ENCODE measurements at regions not wholly inside any gene's neighbourhood (a gene's known extent, or its start where the extent isn't known, plus 50 kb on each side); places are given as distances from the start of the nearest gene placed in this dataset.

GRCh38 chr22:34116126-34116525 is 195.8 kb upstream of the LARGE1 start:
- no peak for FAIRE-seq
- ChIA-PET POLR2A (no interaction called here), CTCF (no interaction called here)
- DNase-seq (ENCODE audit: low read depth in 1 of 2, low spot score in 1 of 2) = no peak
- Histone ChIP-seq H3K4me1 (no peaks in the 10 kb centered on the region), H3K4me3 (no peak overlapping the region), H3K4me2 (no peak overlapping the region), H3K9me3 (no peaks in the 10 kb centered on the region), H3K27ac (no peak overlapping the region)
- no peak for TF ChIP-seq KDM1A (IDR thresholded peaks at IDR 0.05; ENCODE audit: low read depth)
- TF ChIP-seq MAX (IDR thresholded peaks at IDR 0.05) = no peak
- no peak for TF ChIP-seq NPAS2 (CRISPR knock-in tag; IDR thresholded peaks at IDR 0.05; ENCODE audit: borderline replicate concordance)
- TF ChIP-seq CHD2 (IDR thresholded peaks at IDR 0.05; ENCODE audit: low read length, partially characterized antibody) = no peak
- TF ChIP-seq RARB (CRISPR knock-in tag; IDR thresholded peaks at IDR 0.05) = no peak
- TF ChIP-seq PBX3 (IDR thresholded peaks at IDR 0.05) = no peak
- no peak for TF ChIP-seq HOXB13 (CRISPR knock-in tag; IDR thresholded peaks at IDR 0.05; ENCODE audit: low read depth)
- no peak for TF ChIP-seq POLR2AphosphoS2 (conservative IDR thresholded peaks at IDR 0.05; ENCODE audit: low read length)
- no peak for TF ChIP-seq MAFK (IDR thresholded peaks at IDR 0.05; ENCODE audit: partially characterized antibody)
- no peak for TF ChIP-seq ZC3H11A (IDR thresholded peaks at IDR 0.05)
- TF ChIP-seq HDAC2 (IDR thresholded peaks at IDR 0.05) = no peak
- TF ChIP-seq CHD4 (IDR thresholded peaks at IDR 0.05; ENCODE audit: borderline replicate concordance) = no peak
- TF ChIP-seq, protein P1, sequence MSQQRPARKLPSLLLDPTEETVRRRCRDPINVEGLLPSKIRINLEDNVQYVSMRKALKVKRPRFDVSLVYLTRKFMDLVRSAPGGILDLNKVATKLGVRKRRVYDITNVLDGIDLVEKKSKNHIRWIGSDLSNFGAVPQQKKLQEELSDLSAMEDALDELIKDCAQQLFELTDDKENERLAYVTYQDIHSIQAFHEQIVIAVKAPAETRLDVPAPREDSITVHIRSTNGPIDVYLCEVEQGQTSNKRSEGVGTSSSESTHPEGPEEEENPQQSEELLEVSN (IDR thresholded peaks at IDR 0.05; ENCODE audit: borderline replicate concordance, low read depth) = no peak
- TF ChIP-seq HEYL (CRISPR knock-in tag; IDR thresholded peaks at IDR 0.05) = no peak
- TF ChIP-seq EP300 (IDR thresholded peaks at IDR 0.05) = no peak
- TF ChIP-seq POLR2A (IDR thresholded peaks at IDR 0.05; ENCODE audit: low read length) = no peak
- TF ChIP-seq HMGXB4 (CRISPR knock-in tag; IDR thresholded peaks at IDR 0.05; ENCODE audit: borderline replicate concordance) = no peak
- TF ChIP-seq ELK1 (IDR thresholded peaks at IDR 0.05; ENCODE audit: low read depth, low read length) = no peak
- ATAC-seq = no peak

- no peak for ATAC-seq
- ChIA-PET POLR2A (no interaction called here), CTCF (no interaction called here)
- WGBS (ENCODE audit: missing lambda C conversion rate) = 0% methylated on average over 1 of the region's 1 CpG
- no peak for FAIRE-seq
- no peak overlapping the region for H3K4me2 ChIP-seq
- H3K4me3 ChIP-seq = no peak overlapping the region
- H3K4me1 ChIP-seq = no peaks in the 10 kb centered on the region
- no peak for TF ChIP-seq MYC (IDR thresholded peaks at IDR 0.05; ENCODE audit: borderline replicate concordance, low read length)
- no peak overlapping the region for H3K27ac ChIP-seq
- no peaks in the 10 kb centered on the region for H3K9me3 ChIP-seq
- DNase-seq (ENCODE audit: low read depth in 1 of 2, low spot score in 1 of 2) = no peak
These were observed 201.8 kb upstream of the LARGE1 start for GRCh38 chr22:34122042-34122441.

DNA sequence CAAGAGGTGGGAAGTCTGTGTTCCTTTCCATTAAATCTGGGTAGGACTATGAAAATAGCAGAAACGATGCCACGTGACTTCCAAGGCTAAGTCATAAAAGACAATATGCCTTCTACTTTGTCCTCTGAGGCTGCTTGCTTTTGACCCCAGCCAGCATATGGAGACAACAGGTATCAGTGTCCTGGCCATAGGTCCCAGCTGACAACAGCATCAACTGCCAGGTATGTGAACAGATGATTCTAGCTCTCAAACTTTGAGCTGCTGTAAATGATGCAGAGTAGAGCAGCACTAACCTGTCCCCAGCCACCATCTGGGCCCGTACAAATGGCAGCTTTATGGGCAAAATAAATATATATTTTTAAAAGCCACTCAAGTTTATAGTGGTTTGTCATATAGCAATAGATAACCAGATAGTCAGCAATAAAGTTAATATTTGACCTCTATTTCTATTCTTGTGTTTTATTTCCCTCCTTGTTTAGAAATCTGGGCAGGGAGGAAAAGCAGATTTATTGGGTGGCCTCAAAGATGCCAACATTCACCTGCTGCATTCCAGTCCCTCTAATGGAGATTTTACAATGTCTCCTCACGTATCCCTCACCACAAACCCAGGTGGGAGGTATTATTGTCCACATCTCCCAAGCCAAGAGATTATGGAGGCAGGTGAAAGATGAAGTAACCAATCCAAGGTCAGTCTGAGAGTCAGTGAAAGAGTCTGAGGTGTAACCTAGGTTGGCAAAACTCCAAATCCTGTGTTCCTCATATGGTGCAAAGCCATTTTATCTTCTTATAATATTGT is 209.6 kb upstream of the LARGE1 start:
- Histone ChIP-seq H3K27ac (no peak overlapping the region), H3K9me3 (no peaks in the 10 kb centered on the region), H3K4me1 (no peaks in the 10 kb centered on the region), H3K4me3 (no peak overlapping the region), H3K4me2 (no peak overlapping the region)
- WGBS (ENCODE audit: missing lambda C conversion rate) = 4% methylated on average over 4 of the region's 4 CpGs
- ChIA-PET POLR2A (no interaction called here), CTCF (no interaction called here)
- DNase-seq (ENCODE audit: low read depth in 1 of 2, low spot score in 1 of 2) = no peak
- no peak for FAIRE-seq
- ATAC-seq = no peak
- no peak for TF ChIP-seq CHD2 (IDR thresholded peaks at IDR 0.05; ENCODE audit: low read length, partially characterized antibody)
- TF ChIP-seq NPAS2 (CRISPR knock-in tag; IDR thresholded peaks at IDR 0.05; ENCODE audit: borderline replicate concordance) = no peak
- no peak for TF ChIP-seq MAFK (IDR thresholded peaks at IDR 0.05; ENCODE audit: partially characterized antibody)
- TF ChIP-seq TFCP2L1 (CRISPR knock-in tag; IDR thresholded peaks at IDR 0.05) = no peak
- TF ChIP-seq, protein P2, sequence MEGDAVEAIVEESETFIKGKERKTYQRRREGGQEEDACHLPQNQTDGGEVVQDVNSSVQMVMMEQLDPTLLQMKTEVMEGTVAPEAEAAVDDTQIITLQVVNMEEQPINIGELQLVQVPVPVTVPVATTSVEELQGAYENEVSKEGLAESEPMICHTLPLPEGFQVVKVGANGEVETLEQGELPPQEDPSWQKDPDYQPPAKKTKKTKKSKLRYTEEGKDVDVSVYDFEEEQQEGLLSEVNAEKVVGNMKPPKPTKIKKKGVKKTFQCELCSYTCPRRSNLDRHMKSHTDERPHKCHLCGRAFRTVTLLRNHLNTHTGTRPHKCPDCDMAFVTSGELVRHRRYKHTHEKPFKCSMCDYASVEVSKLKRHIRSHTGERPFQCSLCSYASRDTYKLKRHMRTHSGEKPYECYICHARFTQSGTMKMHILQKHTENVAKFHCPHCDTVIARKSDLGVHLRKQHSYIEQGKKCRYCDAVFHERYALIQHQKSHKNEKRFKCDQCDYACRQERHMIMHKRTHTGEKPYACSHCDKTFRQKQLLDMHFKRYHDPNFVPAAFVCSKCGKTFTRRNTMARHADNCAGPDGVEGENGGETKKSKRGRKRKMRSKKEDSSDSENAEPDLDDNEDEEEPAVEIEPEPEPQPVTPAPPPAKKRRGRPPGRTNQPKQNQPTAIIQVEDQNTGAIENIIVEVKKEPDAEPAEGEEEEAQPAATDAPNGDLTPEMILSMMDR (IDR thresholded peaks at IDR 0.05) = no peak
- TF ChIP-seq RAD21 (conservative IDR thresholded peaks at IDR 0.05 in 1 of 2, IDR thresholded peaks at IDR 0.05 in 1 of 2) = no peak
- TF ChIP-seq KDM5A (IDR thresholded peaks at IDR 0.05) = no peak
- no peak for TF ChIP-seq HEYL (CRISPR knock-in tag; IDR thresholded peaks at IDR 0.05)
- TF ChIP-seq HOXA7 (CRISPR knock-in tag; IDR thresholded peaks at IDR 0.05) = no peak
- TF ChIP-seq ELK1 (IDR thresholded peaks at IDR 0.05; ENCODE audit: low read depth, low read length) = no peak
- TF ChIP-seq PHF8 (IDR thresholded peaks at IDR 0.05; ENCODE audit: borderline replicate concordance, low read depth) = no peak
- no peak for TF ChIP-seq CBX2 (IDR thresholded peaks at IDR 0.05; ENCODE audit: borderline replicate concordance, low read depth)
